HS-27A (cell line): ENCODE measurements at regions not wholly inside any gene's neighbourhood (a gene's known extent, or its start where the extent isn't known, plus 50 kb on each side); places are given as distances from the start of the nearest gene placed in this dataset.
"Not testable (repeated sequence)": the region's sequence is repeated elsewhere in the genome, so short reads cannot be mapped to it uniquely, and the experiment has no call there.

Experiments
- DNase-seq: peaks from one replicate; pipeline ENCODE4 v3.0.0-alpha.2; 2012; ENCODE audit warnings: low read depth, missing footprints

DNA sequence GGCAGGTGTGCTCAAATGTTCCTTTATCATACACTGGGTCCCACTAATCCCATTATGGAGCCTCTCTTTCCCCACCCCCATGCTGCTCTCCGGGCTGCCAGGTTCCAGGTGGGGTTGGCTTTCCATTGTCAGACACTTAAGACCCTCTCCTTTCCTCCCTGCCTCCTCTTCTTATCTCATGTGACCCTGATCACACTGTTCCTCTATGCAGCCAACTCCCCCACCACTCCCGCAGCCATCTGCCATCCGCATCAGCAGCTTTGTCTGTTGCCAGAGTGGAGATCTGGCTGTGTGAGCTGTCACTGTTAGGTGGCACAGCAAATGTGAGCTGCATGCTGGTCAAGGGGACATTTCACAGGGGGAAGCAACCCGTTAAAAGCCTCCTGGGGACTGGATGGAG, 391.4 kb downstream of the TNS3 start:
- no peak for DNase-seq

DNA sequence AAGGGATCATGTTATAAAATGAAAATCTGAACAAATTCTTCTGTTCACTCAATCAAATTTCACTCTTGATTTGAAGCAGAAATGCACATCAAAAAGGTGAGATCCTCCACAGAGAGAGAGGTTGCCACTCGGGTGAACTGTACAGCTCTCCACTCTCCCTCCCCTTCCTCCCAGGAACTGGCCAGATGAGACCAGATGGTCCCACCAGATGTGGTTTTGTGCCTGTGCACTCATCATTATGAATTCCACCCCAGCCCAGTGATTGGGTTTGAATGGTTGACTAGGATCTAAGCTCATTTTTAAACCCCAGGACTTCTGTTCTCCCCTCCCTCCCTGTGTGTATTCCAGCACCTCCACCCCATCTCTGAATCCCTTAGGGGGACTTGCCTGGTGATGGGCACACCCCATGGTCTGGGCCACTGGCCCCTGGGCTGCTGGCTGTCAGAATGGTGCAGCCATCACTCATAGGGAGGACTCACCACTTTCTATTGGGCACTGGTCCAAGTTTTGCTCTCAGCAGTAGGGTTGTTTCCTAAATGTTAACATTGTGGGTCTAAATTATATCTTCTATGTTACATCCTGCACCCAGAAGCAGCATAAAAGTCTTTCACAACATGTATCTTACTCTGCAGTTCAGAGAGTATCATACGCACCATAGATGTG, 393.1 kb downstream of the TNS3 start:
- DNase-seq, result no peak

DNA sequence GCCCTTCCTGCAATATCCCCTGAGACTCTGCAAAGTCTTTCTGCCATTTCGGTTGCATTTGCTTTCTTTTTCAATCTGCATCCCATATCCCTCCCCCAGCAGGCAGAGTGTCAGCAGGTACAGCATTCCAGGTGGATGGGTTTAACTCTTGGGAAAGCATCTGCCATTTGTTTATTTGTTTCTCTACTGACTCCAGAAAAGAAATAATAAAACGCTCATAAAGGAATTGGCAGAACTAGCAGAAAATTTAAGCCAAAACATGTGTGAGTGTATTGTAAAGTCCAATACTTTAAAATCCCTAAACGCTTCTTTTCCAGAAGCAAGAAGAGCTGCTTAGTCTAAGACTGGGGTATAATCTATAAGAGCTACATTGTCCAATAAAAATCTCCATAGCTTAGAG, 393.8 kb downstream of the TNS3 start:
- DNase-seq, result no peak

DNA sequence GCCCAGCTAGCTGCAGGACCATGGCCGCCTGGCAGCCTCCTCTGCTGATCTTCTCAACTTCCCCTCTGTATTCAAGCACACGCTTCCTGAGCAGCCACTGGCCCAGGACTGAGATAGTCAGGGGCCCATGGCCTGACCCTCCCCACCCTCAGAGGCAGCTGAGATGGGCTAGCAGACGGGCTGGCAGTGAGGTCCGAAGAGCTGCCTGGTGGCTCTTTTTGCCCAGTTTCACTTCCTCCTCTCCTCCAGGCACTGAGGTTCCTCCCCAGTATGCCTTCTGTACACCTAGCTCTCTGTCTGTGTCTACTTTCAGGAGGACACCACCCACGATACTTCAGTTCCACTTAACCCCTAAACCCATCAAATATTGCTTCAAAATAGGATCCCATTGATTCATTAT, 395.6 kb downstream of the TNS3 start:
- no peak for DNase-seq

DNA sequence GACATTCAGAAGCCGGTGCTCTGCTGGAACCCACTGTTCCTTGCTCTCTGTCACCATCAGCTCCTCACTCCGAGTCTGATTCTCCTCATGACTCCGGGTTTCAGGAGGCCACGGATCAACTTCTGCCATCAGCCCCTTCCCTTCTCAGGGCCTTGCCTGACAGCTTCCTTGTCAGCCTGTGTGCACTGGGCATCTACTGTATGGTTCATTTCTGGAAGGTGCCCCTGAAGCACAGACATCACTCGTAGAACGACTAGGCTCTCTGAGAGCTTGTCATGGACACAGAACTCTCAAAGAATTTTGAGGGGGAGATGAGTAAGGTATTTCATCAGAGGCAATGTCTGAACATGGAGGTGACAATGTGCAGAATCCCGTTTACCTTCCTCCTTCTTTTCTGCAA, 396.1 kb downstream of the TNS3 start:
- DNase-seq, result no peak

DNA sequence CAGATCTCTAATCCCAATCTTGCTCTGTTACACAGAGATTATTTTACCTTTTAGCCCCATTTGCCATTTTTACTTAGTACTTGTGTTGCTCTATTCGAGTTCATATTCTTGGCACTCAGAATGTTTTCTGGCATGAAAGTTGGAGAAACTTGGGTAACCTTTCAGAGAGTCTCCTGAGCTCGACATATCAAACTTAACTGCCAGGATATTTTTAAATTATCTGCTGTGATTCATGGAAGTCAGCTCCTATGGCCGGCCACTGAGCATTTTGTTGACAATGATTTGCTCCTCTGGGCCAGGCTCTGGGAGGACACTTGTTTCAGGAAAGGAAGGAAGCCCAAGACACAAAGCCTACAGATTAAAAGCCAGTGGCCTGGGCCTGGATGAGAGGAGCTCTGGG, 396.7 kb downstream of the TNS3 start:
- no peak for DNase-seq

DNA sequence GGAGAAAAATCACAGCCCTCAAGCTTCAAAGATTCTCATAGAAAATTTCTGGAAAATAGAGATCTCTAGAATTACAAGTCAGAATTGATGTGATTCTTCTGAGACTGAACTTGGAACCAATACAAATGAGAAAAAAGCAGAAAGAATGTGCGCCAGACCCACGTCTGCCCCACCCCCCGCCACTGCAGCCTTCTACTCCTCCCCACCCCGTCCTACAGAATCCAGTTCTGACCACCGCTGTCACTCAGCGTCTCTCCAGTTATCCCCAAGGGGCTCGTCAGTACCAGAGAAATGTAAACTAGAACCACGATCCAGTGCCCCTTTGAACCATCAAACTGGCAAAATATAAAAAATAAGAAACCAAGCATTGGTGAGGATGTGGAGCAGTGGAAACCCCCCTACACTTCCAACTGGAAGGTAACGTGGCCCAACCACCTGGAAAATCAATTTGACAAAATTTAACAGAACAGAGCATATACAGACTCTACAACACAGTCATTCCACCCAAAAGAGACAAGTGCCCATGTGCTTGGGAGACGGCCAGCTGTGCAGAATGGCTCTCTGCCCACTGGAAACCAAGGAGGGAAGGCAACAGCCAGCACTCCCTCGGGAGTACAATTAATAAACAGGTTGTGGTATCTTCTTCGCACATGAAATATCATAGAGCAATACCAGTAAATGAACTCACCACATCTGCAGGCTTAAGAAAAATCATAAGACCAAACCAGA, 397.9 kb downstream of the TNS3 start:
- DNase-seq, result no peak

DNA sequence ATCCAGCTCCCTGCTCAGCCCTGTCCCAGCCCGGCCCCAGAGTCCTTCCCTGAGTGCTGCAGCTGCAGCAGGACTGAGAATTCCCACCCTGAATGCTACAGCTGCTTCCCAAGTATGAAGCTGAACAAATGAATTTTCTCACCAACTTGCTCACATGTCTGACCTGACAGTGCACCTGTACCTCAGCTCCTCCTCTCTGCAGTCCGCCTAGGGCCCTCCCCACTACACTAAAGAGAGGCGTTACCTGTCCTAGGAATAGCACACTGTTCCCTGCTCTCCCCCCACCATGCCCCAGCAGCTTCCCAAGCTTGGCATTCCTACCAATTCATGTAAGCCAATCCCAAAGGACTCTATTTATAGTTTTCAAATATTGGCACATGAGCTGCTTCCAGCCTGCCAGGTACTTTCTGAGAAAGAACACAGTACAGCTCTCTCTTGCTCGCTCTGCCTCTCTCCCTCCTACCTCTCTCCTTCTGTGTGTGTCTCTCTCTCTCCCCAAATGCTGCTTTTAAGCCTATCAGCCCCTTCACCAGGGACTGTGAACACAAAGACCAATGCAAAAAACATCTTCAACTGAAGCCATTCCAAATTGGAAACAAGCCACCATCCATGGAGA, 400.1 kb downstream of the TNS3 start:
- no peak for DNase-seq

DNA sequence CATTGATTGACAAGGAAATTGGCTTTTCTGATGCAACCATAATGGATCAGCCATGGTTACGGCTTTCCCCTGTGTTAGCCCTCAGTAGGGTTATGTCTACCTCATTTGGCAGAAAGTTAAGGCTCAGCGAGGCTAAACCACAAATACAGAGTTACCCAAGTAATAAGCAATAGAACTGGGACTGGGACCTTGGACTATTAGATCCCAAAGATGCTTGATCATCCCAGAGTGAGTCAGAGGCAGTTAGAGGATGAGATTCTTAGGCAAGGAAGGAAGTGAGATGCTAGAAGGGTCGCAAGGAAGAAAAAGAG, 401.4 kb downstream of the TNS3 start:
- DNase-seq, result no peak

DNA sequence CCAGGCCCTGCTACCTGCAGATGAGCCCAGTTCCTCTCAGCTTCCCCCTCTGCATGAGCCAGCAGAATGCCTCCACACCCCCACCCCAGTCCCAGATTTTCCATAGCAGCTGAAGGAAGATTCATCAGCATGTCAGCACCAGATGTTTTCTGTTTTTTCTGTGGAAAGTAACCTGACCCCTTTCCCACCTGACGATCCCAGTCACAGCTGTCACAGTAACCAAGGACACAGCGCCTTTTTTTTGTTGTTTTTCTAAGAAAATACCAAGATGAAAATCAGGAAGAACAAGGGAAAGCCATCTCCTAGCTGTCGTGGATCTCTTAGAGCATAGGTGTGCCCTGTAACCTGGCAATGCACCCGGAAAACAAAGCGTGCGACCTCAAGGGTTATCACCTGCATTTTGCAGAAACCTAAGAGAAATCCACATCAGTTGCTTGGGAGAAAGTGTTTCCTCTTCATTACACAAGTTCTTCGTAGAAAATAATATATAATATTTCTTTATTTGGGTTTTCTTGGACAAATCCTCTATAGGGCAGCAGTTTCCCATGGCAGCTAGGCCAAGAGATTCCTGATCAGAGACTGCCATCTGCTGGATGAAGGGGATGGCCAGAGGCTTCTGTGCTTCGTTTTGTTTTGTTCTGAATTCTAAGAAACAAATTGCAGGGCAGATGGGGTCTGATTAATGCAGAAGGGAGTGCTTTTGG, 401.9 kb downstream of the TNS3 start:
- DNase-seq, result no peak

DNA sequence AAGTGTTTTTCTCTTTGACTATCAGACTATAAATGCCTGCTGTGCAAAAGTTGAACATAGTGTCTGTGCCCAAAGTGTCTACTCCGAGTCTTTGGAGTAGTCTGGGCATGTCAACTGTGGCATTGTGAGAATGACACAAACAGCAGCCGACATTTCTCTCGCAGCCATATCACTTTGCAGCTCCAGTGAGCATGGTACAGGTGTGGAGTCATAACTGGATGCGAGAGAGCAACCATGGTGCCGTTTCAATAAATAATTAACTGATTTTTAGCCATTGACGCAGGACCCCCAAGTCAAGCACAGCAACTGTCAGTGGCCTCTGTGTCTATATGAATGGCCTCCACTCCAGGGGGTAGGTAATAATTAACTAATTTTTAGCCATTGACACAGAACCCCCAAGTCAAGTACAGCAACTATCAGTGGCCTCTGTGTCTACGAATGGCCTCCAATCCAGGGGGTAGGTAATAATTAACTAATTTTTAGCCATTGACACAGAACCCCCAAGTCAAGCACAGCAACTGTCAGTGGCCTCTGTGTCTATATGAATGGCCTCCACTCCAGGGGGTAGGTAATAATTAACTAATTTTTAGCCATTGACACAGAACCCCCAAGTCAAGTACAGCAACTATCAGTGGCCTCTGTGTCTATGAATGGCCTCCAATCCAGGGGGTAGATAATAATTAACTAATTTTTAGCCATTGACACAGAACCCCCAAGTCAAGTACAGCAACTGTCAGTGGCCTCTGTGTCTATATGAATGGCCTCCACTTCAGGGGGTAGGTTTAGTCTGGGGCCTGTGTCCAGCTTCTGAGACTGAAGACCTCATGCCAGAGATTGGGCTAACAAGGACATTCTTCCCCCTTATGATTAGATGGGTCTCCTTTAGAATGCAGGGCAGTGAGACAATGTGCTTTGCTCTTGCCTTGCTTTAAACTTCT, 409.0 kb downstream of the TNS3 start:
- DNase-seq, result not testable (repeated sequence)

DNA sequence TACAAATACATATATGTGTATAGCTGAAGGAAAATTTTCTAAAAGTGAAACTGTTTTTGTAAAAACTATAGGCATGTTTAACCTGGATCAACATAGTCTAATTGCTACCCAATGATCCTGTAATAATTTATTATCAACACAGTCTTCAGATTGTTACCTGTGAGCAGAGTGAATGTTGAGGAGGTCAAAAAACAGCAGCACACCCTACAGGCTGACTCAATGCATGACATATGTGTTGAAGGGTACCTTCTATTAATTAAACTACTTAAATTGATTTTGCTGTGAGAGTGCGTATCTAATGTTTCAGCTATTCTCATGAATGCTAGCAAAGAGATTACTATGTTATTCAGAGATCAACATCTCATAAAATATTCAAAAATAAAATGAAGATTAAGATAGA, 411.4 kb downstream of the TNS3 start:
- no peak for DNase-seq

DNA sequence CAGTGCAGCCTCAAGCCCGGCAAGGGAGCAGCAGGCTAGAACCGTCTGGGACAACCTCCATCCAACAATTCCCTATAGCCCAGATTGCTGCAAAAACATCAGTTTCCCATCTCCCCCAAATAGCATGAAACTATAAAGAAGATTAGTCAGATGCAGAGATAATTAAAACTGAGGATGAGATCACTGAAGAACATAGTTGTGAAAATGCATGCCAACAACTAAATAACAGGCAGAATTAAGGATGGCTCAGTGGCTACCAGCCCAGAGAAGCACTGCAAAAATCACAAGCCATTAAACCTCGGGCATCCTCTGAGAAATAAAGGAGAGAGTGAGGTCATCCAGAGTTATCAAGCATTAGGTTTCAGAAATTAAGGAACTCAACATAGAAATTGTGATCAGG, 427.1 kb downstream of the TNS3 start:
- DNase-seq, result no peak

DNA sequence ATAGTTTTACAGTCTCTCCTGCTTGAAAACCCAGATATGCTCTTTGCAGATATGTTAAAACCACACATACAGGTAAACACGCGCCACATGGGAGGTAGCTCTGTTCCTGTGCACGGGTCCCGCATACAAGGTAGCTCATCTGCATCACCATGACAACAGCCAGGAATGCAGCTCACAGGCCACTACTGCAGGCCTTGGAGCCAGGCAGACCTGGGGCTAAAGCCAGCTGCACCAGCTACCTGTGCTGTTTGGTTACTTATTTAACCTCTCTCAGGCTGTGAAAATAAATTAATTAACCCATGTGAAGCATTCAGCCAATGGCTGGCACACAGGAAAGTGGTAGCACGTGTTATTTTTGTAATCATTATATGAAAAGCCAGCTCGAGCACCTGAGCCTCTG, 428.3 kb downstream of the TNS3 start:
- no peak for DNase-seq

DNA sequence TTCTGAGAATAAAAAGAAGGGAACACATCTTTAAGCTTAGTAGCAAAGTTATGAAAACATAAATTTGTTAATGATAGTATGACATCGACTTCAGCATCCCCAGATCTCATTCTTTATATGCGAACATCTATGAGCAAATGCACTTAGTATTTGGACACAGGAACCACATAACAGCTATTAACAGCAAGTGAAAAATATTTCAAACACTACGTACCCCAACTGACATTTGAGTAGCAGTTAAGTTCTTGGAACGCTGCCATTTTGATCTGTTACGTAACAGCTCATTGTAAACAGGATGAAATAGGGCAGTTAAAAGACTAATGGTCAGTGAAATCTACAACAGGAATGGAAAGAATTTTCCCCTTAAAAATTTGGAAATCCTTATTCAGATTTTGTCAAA, 428.9 kb downstream of the TNS3 start:
- DNase-seq, result peak; percentile 82

DNA sequence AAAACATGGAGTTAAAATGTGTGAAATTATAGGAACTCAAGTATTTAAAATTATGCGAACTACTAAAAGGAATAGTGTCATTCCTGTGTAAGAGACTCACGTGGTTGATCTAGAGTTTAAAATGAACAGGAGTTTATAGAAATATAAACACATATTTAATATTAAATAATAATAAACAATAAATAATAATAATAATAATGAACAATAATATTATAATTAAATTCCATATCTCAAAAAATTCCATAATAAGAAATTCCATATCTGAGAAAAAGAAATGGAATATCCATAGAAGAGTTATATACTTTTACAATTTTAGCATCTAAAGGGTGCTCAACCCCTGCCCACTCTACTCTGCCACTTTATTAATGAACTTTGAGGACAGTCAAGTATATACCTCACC, 429.6 kb downstream of the TNS3 start:
- DNase-seq, result no peak

DNA sequence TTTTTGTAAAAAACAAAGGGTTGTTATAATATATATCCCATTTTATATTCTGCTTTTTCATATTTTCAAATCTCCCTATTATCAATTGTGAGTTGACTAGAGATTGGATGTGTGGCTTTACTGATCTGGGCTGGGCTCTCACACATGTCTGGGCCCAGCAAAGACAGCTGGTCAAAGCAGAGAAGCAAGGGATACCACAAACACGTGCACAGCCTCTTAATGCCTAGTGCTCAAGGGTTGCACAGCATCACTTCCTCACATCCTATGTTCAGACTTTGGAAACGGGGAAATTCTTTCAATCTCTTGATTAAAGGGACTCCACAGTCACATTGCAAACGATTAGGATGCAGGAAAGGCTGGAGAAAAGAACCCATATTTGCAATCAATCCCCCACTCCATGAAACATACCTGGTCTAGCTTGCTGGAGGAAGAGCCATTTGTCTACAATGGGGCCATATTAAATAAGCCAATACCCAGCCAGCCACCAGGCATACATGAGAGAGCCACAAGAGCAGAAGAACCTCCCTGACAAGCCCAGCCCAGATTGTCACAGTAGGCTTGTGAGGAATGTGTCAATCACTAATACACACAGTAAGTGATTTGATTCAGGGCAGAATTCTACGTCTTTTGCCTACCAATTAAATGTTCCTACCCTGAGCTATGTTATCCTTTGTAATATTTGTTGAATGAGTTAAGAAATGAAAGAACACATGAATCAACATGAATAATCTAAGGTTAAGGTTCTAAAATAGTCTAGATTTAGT, 431.2 kb downstream of the TNS3 start:
- DNase-seq, result no peak

DNA sequence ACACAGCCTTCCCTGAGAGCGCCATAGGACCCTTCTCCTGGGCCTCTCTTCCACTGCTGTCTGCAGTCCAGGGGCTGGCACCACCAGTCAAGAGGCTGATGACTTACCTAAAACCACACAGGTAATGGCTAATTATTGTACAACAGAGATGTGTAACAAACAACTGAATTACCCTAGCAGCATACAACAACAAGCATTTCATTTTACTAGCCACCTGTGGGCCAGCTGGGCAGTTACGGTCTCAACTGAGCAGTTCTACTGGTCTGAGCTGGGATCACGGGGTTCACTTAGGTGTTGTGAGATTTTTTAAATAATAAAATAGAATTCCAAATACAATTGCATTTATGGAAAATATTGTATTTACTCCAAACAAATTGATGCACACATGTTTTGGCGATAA, 431.9 kb downstream of the TNS3 start:
- no peak for DNase-seq

DNA sequence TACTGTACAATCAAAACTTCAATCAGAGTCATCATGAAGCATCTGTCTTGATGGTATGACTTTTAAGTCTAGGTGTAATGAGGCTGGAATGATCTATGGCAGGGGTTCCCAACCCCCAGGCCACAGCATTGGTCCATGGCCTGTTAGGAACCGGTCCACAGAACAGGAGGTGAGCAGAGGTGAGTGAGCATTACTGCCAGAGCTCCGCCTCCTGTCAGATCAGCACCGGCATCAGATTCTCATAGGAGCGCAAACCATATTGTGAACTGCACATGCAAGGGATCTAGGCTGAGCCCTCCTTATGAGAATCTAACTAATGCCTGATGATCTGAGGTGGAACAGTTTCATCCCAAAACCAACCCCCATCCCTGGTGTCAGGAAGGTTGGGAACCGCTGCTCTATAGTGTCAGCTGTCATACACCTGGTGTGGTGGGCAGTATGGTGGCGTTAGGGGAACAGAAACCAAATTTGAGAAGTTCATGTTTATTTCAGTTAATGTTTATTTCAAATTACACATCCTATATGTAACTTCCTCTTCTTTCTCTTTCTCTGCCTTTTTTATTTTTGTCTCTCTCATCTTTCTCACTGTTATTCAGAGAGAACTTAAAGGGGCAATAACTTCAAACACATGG, 432.6 kb downstream of the TNS3 start:
- DNase-seq, result no peak

DNA sequence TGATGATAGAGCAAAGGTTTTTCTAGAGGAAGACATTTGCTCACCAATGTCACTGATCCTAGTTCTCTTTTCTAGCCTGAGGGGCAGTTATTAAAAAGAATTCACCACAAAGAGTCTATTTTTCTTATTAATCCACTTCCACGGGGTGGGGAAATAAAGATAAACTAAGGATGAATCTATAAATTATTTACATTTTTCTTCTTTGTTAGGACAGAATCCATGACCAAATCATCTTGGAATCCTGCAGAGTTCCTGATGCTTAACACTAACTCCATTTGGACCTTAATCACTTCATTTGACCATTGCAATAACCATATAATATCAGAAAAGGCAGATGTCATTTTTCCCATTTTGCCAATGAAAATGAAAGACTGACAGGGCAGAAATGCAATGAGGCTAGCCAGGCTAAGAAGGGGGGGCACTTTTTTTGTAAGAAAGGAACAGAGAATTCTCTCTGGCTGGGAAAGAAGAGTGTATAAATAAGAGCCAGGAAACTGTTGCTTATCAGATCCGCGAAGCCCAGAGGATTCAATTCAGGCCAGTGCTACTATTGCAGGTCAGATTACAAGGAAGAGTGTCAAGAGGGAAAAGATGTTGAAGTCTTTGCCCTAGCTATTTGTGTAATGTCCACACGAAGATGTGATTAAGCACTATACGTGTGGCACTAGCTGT, 433.2 kb downstream of the TNS3 start:
- no peak for DNase-seq
